A549 (cell line): ENCODE measurements at regions not wholly inside any gene's neighbourhood (a gene's known extent, or its start where the extent isn't known, plus 50 kb on each side); places are given as distances from the start of the nearest gene placed in this dataset.
"Not testable (repeated sequence)": the region's sequence is repeated elsewhere in the genome, so short reads cannot be mapped to it uniquely, and the experiment has no call there.

Experiments used
- MAZ ChIP-seq: fragments of 150-350 bp; IDR thresholded peaks from 2 replicates; pipeline ENCODE4 v1.6.1; 2014; ENCODE audit warnings: antibody characterized with exemption, low read depth, low read length, borderline replicate concordance
- MYC ChIP-seq: IDR thresholded peaks from 2 replicates; pipeline ENCODE4 v1.6.1; 2012; ENCODE audit warnings: mild to moderate bottlenecking, inconsistent platforms, low read length, improper control_type of control experiment, borderline replicate concordance
- RAD21 ChIP-seq, 2 experiments: fragments of >200 bp in 1 of 2; sonication (Bioruptor Twin) in 1 of 2; formaldehyde crosslinking in 1 of 2; IDR thresholded peaks in 1 of 2; conservative IDR thresholded peaks in 1 of 2; 2 replicates in 1 of 2; 3 replicates in 1 of 2; pipeline ENCODE4 v1.6.1; 2012 to 2018; ENCODE audit warnings: inconsistent platforms in 1 of 2
- TF ChIP-seq, protein P1 (sequence below): fragments of >200 bp; sonication (Bioruptor Twin); formaldehyde crosslinking; IDR thresholded peaks from 3 replicates; pipeline ENCODE4 v1.5.1; 2016
- TF ChIP-seq, protein P2 (sequence below): fragments of >200 bp; sonication (Bioruptor Twin); formaldehyde crosslinking; IDR thresholded peaks from 2 replicates; pipeline ENCODE4 v1.6.1; 2016
- TF ChIP-seq, protein P3 (sequence below): IDR thresholded peaks from 2 replicates; pipeline ENCODE4 v1.6.1; 2012

DNA sequence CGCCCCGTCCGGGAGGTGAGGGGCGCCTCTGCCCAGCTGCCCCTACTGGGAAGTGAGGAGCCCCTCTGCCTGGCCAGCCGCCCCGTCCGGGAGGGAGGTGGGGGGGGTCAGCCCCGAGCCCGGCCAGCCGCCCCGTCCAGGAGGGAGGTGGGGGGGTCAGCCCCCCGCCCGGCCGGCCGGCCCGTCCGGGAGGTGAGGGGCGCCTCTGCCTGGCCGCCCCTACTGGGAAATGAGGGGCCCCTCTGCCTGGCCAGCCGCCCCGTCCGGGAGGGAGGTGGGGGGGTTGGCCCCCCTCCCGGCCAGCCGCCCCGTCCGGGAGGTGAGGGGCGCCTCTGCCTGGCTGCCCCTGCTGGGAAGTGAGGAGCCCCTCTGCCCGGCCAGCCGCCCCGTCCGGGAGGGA, 57.2 kb upstream of the ZNF746 start:
- TF ChIP-seq, protein P1, sequence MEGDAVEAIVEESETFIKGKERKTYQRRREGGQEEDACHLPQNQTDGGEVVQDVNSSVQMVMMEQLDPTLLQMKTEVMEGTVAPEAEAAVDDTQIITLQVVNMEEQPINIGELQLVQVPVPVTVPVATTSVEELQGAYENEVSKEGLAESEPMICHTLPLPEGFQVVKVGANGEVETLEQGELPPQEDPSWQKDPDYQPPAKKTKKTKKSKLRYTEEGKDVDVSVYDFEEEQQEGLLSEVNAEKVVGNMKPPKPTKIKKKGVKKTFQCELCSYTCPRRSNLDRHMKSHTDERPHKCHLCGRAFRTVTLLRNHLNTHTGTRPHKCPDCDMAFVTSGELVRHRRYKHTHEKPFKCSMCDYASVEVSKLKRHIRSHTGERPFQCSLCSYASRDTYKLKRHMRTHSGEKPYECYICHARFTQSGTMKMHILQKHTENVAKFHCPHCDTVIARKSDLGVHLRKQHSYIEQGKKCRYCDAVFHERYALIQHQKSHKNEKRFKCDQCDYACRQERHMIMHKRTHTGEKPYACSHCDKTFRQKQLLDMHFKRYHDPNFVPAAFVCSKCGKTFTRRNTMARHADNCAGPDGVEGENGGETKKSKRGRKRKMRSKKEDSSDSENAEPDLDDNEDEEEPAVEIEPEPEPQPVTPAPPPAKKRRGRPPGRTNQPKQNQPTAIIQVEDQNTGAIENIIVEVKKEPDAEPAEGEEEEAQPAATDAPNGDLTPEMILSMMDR, result not testable (repeated sequence)
- not testable (repeated sequence) for TF ChIP-seq RAD21 (conservative IDR thresholded peaks at IDR 0.05 in 1 of 2, IDR thresholded peaks at IDR 0.05 in 1 of 2); MYC; MAZ
- TF ChIP-seq, protein P2, sequence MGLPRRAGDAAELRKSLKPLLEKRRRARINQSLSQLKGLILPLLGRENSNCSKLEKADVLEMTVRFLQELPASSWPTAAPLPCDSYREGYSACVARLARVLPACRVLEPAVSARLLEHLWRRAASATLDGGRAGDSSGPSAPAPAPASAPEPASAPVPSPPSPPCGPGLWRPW, result not testable (repeated sequence)
- TF ChIP-seq, protein P3, sequence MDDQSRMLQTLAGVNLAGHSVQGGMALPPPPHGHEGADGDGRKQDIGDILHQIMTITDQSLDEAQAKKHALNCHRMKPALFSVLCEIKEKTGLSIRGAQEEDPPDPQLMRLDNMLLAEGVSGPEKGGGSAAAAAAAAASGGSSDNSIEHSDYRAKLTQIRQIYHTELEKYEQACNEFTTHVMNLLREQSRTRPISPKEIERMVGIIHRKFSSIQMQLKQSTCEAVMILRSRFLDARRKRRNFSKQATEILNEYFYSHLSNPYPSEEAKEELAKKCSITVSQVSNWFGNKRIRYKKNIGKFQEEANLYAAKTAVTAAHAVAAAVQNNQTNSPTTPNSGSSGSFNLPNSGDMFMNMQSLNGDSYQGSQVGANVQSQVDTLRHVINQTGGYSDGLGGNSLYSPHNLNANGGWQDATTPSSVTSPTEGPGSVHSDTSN, result not testable (repeated sequence)
